ENCODE measurements at regions not wholly inside any gene's neighbourhood (a gene's known extent, or its start where the extent isn't known, plus 50 kb on each side); places are given as distances from the start of the nearest gene placed in this dataset.

DNA sequence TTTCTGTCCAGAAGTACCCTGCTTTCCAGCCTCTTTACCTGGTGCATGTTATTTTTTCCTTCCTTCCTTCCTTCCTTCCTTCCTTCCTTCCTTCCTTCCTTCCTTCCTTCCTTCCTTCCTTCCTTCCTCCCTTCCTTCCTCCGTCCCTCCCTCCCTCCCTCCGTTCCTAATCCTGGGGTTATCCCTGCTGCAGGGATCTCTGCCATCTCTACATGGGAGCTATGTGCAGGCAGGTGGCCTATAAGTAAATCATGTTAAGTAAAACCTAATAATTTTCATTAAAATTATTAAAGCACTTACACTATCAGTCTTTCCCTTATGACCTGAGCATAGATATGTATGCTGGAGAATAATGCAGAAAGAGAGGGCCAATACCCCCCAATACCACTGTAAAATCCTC lies 351.9 kb downstream of the ZSWIM6 start:
- DNase-seq (ENCODE audit: low read depth in 1 of 2, low spot score in 1 of 2), result no peak

- no peak for DNase-seq (ENCODE audit: low read depth in 1 of 2, low spot score in 1 of 2)
These were observed 354.6 kb downstream of the ZSWIM6 start for GRCh38 chr5:61686491-61687257.

- DNase-seq (ENCODE audit: low read depth in 1 of 2, low spot score in 1 of 2), result no peak
These were observed 355.3 kb downstream of the ZSWIM6 start for GRCh38 chr5:61687371-61687770.

GRCh38 chr5:61689153-61689846 lies 357.2 kb downstream of the ZSWIM6 start:
- no peak for DNase-seq (ENCODE audit: low read depth in 1 of 2, low spot score in 1 of 2)

DNA sequence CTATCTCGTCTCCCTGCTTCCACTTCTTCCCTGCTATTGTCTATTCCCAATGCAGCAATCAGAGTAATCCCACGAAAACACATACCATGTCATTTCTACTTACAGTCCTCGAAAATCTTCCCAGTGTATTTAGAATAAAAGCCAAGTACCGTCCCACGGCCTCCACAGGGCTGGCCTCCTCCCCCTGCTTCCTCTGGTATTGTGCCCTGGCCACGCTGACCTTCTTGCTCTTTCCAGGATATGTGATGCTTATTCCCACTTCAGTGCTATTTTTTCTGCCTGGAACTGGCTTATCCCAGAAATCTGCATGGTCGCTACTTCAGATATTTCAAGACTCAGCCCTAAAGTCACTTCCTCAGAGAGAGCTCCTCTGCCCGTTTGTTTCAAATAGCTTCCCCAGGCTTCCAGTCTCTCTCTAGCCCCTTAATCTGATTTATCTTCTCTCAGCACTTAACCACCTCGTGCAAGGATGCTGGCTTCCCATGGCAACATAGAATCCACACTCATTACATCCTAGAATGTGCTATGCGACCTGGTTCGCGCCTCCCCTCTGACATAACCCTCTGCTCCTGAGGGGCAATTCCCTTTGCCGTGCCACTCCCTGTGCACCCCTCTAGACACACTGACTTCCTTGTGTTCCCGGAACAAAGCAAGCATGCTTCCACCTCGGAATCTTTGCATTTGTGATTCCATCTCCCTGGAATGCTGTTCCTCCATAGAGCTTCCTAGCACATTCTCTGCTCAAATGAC lies 365.9 kb downstream of the ZSWIM6 start:
- DNase-seq (ENCODE audit: low read depth in 1 of 2, low spot score in 1 of 2), result no peak

GRCh38 chr5:61701877-61702602 lies 370.0 kb downstream of the ZSWIM6 start:
- no peak for DNase-seq (ENCODE audit: low read depth in 1 of 2, low spot score in 1 of 2)

DNA sequence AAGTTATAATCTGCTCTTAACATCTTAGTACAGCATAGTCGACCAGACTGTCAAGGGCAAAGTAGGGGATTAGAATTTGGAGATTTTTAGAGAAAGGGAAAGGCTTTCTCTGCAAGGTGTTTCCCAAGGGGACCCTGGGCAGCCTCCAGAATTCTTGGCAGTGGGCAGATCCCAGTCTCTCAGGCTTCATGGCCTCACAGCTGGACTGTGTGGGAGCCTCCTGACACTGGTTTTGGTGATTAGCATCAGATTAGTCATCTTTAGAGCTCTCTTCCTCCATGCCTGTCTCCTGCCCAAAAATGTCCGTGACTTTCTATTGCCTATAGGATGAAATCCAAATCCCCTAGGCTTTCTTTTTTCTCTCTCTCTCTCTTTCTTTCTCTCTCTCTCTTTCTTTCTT lies 370.7 kb downstream of the ZSWIM6 start:
- no peak for DNase-seq (ENCODE audit: low read depth in 1 of 2, low spot score in 1 of 2)

- DNase-seq (ENCODE audit: low read depth in 1 of 2, low spot score in 1 of 2), result no peak
These were observed 372.2 kb downstream of the ZSWIM6 start for GRCh38 chr5:61704289-61704688.

DNA sequence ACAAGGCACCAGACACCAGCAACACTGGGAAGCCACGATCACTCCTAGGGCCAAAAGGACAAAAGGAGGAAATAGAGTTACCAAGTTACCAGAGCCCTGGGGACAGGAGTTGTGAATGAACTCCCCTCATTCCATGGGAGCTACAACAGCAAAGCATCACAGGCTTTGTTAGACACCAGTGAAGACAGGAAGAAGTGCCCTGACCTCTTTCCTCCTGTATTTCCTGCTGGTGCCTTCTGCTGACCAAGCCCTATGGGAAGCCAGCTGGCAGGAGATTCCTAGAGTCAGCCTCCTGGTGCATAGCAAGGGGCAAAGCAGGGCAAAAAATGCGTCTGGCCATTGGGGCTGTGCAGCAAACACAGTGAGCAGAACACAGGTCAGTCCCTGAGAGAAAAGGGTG lies 374.7 kb downstream of the ZSWIM6 start:
- DNase-seq (ENCODE audit: low read depth in 1 of 2, low spot score in 1 of 2), result no peak

DNA sequence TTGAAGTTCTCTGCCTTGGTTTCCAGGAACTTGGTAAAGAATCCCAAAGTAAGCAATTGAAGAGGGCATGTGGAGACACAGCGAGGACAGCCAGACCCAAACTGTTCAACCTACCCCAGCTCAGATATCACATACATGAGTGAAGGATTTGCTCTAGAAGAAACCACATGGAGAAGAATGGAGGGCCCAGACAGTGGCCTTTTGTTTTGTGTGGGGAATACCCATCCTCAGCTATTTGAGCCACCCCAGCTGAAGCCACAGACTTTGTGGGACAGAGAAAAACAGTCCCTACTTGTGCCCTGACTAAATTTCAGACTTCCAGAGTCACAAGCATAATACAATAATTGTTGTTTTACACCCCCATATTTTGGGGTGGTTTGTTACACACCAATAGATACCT lies 387.1 kb downstream of the ZSWIM6 start:
- DNase-seq (ENCODE audit: low read depth in 1 of 2, low spot score in 1 of 2), result no peak

DNA sequence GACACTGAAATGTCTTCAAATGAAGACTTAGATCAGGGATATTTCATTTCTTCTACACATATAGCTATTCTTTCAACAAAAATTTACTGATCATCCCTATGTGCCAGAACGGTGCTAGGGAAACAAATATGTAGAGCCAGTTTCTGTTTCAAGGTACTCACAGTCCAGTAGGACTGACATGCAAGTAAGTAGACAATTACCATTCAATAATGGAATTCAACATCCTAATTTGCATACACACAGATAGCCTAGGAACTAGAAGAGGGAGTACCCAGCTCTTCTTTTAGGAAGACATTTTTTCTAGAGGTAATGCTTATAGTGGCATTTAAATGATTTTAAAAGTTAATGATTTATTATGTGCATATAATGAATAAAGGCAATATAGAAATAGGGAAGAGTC lies 388.8 kb downstream of the ZSWIM6 start:
- DNase-seq (ENCODE audit: low read depth in 1 of 2, low spot score in 1 of 2), result no peak

DNA sequence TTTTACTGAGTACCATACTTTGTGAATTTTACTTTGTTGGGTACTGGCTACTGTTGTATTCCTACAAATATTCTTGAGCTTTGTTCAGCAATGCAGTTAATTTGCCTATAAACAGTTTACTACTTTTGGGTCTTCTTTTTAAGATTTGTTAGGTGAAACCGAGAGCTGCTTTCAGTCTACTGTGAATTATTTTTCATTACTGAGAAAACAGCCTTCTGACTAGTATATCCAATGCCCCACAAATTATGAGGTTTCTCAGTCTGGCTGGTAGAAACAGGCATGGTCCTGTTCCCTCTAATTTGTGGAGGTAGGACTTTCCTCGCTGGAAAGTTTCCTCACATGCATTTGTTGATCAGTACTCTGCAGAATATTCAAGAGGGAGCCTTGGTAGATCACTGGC lies 392.0 kb downstream of the ZSWIM6 start:
- DNase-seq (ENCODE audit: low read depth in 1 of 2, low spot score in 1 of 2), result no peak

DNA sequence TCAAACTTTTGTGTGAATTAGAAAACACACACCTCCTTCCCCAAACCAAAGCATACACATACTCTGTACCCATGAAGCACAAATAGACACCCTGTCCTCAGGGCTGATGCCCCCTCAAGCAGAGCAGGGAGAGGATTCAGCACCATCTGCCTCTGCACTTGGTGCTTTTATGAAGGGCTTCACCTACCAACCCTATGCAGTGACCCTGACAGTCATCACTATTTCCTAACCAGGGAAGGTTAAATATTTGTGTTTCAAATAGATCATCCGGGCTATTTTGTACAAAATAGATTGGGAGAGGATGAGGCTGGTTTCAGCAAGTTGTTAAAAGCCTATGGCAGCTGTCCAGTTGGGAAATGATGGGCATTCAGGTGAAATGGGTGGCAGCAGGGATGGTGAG lies 396.2 kb downstream of the ZSWIM6 start:
- DNase-seq (ENCODE audit: low read depth in 1 of 2, low spot score in 1 of 2), result no peak

GRCh38 chr5:61730866-61731265 lies 398.8 kb downstream of the ZSWIM6 start:
- DNase-seq (ENCODE audit: low read depth in 1 of 2, low spot score in 1 of 2), result no peak

- no peak for DNase-seq (ENCODE audit: low read depth in 1 of 2, low spot score in 1 of 2)
These were observed 399.3 kb downstream of the ZSWIM6 start for GRCh38 chr5:61731267-61731945.

GRCh38 chr5:61731946-61732314 lies 399.9 kb downstream of the ZSWIM6 start:
- DNase-seq (ENCODE audit: low read depth in 1 of 2, low spot score in 1 of 2), result no peak

DNA sequence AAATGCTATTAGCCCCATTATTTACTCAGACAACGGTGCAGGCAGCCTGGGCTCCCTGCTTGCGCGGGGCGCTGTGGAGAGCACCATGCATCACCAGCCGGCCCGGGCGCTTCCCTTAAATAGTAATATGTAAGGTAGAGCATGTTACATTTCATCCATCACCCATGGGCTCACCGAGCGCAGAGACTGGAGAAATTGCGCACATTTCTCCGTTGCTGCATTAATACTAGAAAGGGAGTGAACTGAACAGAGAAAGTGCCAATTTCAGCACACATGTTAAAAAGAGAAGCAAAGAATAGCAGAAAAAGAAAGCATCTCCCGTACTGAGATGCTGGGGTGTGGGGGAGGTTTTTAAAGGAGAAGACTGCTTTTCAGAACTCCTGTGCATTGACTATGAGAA lies 400.3 kb downstream of the ZSWIM6 start:
- DNase-seq (ENCODE audit: low read depth in 1 of 2, low spot score in 1 of 2), result no peak

- no peak for DNase-seq (ENCODE audit: low read depth in 1 of 2, low spot score in 1 of 2)
These were observed 400.7 kb downstream of the ZSWIM6 start for GRCh38 chr5:61732796-61733195.

- no peak for DNase-seq (ENCODE audit: low read depth in 1 of 2, low spot score in 1 of 2)
These were observed 401.9 kb downstream of the ZSWIM6 start for GRCh38 chr5:61734001-61734400.

- DNase-seq (ENCODE audit: low read depth in 1 of 2, low spot score in 1 of 2), result no peak
These were observed 402.9 kb downstream of the ZSWIM6 start for GRCh38 chr5:61734966-61735365.

DNA sequence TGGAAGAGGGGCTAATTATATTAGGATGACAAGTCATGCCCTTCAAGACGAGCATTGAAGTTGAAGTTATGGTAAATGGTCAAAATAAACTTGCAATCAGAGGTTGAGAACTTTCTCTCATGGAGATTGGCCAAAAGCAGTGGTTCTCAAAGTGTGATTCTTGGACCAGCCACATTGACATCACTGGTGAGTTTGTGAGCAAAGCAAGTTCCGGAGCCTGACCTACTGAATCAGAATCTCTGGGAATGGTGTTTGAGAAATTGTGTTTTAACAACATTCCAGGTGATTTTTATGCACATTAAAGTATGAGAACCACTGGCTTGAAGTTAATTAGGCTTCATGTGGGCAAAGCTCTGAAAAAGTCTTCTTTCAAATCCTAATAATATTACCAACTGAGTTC lies 403.5 kb downstream of the ZSWIM6 start:
- DNase-seq (ENCODE audit: low read depth in 1 of 2, low spot score in 1 of 2), result no peak
